ENCODE measurements at regions not wholly inside any gene's neighbourhood (a gene's known extent, or its start where the extent isn't known, plus 50 kb on each side); places are given as distances from the start of the nearest gene placed in this dataset.

DNA sequence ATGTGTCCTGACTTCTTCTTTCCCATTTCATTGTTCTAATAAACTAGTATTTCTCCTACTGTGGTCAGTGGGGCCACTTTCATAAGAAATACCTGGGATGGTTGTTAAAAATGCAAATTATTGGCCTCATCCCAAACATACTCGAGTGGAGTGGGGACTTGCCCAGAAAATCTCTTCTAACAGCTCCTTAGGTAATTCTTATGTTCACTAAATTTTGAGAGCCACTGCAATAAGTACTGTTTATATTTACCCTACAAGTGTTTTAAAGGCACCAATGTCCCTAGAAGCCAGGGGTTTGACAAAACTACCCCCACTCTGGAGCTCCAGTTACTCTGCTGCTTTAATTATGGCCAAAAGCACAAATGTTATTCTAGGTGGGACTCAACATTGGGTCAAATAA, 70.0 kb upstream of the ACP3 start:
- TF ChIP-seq CTCF (IDR thresholded peaks at IDR 0.05; ENCODE audit: insufficient read depth, low read length, poor library complexity, severe bottlenecking) (no peak), EZH2phosphoT487 (conservative IDR thresholded peaks at IDR 0.05; ENCODE audit: low read length) (no peak)

Data from SU-DHL-6 (cell line).